SK-N-MC (cell line): ENCODE measurements at regions not wholly inside any gene's neighbourhood (a gene's known extent, or its start where the extent isn't known, plus 50 kb on each side); places are given as distances from the start of the nearest gene placed in this dataset.

ENCODE experiments used
- DNase-seq: peaks from one replicate; pipeline ENCODE4 v3.0.0-alpha.2; 2011; ENCODE audit warnings: low read depth, low spot score
- H3K27ac ChIP-seq: fragments of 200-600 bp; sonication (generic); 2 replicates; pipeline ENCODE4 v1.5.1; 2016; ENCODE audit warnings: mixed run types
- H3K36me3 ChIP-seq: fragments of 200-600 bp; sonication (generic); 2 replicates; pipeline ENCODE4 v1.6.1; 2017; ENCODE audit warnings: antibody characterized with exemption, low read length, mixed read lengths; ENCODE audit not compliant: insufficient read depth
- H3K4me3 ChIP-seq: fragments of 200-600 bp; sonication (generic); 2 replicates; pipeline ENCODE4 v1.5.1; 2016
- H3K9ac ChIP-seq: fragments of 200-600 bp; sonication (generic); 2 replicates; pipeline ENCODE4 v1.8.0; 2017; ENCODE audit warnings: mixed run types, mixed read lengths; ENCODE audit not compliant: insufficient read length
- H3K9me3 ChIP-seq: fragments of 200-600 bp; sonication (generic); 2 replicates; pipeline ENCODE4 v1.6.1; 2017; ENCODE audit warnings: low read depth, mild to moderate bottlenecking, antibody characterized with exemption, low read length, moderate library complexity, mixed read lengths
- EZH2 ChIP-seq: fragments of 200-600 bp; sonication (generic); IDR thresholded peaks from one replicate; pipeline ENCODE4 v1.6.1; 2017; ENCODE audit warnings: antibody characterized with exemption
- FOXP2 ChIP-seq: optimal IDR thresholded peaks from 2 replicates; pipeline ENCODE3; 2011; ENCODE audit warnings: mild to moderate bottlenecking, moderate library complexity; ENCODE audit not compliant: insufficient read depth; ENCODE audit errors: extremely low read length, control extremely low read depth
- POLR2AphosphoS5 ChIP-seq: IDR thresholded peaks from 2 replicates; pipeline ENCODE4 v1.6.1; 2012; ENCODE audit warnings: mild to moderate bottlenecking, low read depth, low read length, borderline replicate concordance

- Histone ChIP-seq H3K4me3 (no peak overlapping the region), H3K27ac (no peak overlapping the region), H3K9ac (no peak overlapping the region), H3K36me3 (no peaks in the 10 kb centered on the region), H3K9me3 (no peaks in the 10 kb centered on the region)
- no peak for DNase-seq
- TF ChIP-seq POLR2AphosphoS5, result no peak
- no peak for TF ChIP-seq EZH2
- TF ChIP-seq FOXP2, result no peak
Measured at GRCh38 chr5:129163810-129164378, 69.3 kb downstream of the ISOC1 start.

DNA sequence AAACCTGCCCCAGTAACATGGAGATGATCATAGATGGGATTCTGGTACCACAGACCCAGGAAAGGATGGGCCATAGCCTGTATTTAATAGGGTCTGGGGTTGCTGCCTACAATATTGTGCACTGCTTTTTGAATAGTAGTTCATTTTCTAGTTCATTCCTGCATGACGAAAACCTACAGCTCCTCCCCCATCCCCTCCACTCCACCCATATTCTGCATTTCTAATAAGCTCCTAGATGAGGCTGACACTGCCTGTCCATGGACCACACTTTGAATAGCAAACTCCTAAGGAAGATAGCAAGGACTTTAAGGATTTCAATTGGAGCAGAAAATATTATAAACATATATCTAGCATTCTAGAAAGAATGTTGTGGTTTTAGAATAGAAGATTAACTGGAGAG lies 75.5 kb downstream of the ISOC1 start:
- no peak overlapping the region for H3K9ac ChIP-seq
- no peak overlapping the region for H3K4me3 ChIP-seq
- no peak for DNase-seq
- no peaks in the 10 kb centered on the region for H3K36me3 ChIP-seq
- TF ChIP-seq EZH2 (no peak), FOXP2 (no peak), POLR2AphosphoS5 (no peak)
- H3K9me3 ChIP-seq, result no peaks in the 10 kb centered on the region
- H3K27ac ChIP-seq, result no peak overlapping the region

DNA sequence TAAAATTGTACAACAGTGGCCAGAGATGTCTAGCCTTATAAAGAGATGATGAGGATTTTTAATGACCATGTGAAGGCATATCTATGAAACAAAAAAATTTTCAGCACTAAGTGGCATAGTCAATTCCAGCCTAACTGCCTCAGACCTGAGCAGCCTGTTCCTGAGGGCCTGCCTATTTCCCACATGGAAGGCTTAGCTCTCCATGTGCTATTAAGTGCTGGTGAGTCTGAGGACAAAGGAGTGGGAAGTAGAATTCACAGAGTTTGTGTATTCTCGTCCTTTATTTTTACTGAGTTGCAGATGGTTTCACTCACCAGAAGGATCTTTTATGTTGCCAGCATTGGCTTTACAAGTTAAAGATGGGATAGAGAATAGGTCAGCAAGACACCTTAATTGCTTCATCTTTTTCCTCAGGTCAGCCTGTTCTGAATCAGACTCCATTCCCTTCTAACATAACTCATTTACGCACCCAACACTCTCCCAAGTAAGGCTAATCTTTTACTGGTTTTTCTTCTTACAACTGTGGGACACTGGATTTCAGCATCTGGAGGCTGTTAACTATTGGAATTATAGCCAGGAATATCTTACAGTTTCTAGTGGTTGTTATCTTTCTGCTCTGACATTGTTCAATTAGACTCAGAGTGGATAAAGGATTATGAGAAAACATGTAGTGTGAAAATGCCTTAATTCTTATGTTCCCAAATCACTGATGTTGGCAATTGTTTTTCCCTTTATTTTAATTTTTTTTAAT lies 76.8 kb downstream of the ISOC1 start:
- no peak overlapping the region for H3K9ac ChIP-seq
- TF ChIP-seq FOXP2 (no peak), EZH2 (no peak), POLR2AphosphoS5 (no peak)
- H3K9me3 ChIP-seq, result no peaks in the 10 kb centered on the region
- no peak for DNase-seq
- H3K36me3 ChIP-seq, result no peaks in the 10 kb centered on the region
- no peak overlapping the region for H3K27ac ChIP-seq
- H3K4me3 ChIP-seq, result no peak overlapping the region

DNA sequence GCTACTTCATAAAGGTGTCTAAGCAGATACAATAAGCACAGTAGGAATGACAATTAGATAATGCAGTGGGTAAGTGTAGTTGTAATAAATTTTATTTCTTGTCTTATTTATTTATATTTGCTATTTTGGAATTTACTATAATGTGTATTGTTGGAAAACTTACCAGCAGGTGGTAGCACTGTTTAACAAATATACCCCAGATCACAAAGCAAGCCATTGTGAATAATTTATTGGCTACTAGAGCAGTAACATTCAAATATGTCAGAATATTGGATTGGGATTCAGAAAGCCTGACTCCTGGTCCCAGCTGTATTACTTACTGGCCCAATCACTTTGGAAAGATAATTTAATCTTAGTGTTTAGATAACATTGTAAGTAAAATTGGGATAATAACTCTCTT lies 78.0 kb downstream of the ISOC1 start:
- H3K4me3 ChIP-seq, result no peak overlapping the region
- DNase-seq, result no peak
- no peak overlapping the region for H3K9ac ChIP-seq
- no peaks in the 10 kb centered on the region for H3K36me3 ChIP-seq
- H3K9me3 ChIP-seq, result no peaks in the 10 kb centered on the region
- H3K27ac ChIP-seq, result no peak overlapping the region
- TF ChIP-seq FOXP2, result no peak
- no peak for TF ChIP-seq EZH2
- no peak for TF ChIP-seq POLR2AphosphoS5

- H3K36me3 ChIP-seq, result no peaks in the 10 kb centered on the region
- no peak overlapping the region for H3K9ac ChIP-seq
- H3K9me3 ChIP-seq, result no peaks in the 10 kb centered on the region
- no peak overlapping the region for H3K27ac ChIP-seq
- H3K4me3 ChIP-seq, result no peak overlapping the region
- TF ChIP-seq FOXP2 (no peak), POLR2AphosphoS5 (no peak), EZH2 (no peak)
- DNase-seq, result no peak
Measured at GRCh38 chr5:129173771-129174170, 79.2 kb downstream of the ISOC1 start.

- TF ChIP-seq POLR2AphosphoS5 (no peak), EZH2 (no peak)
- Histone ChIP-seq H3K4me3 (no peak overlapping the region), H3K27ac (no peak overlapping the region), H3K9ac (no peak overlapping the region), H3K9me3 (no peaks in the 10 kb centered on the region), H3K36me3 (no peaks in the 10 kb centered on the region)
- DNase-seq, result no peak
Measured at GRCh38 chr5:129174480-129174879, 79.9 kb downstream of the ISOC1 start.

GRCh38 chr5:129177451-129177850 lies 82.9 kb downstream of the ISOC1 start:
- DNase-seq, result no peak
- Histone ChIP-seq H3K9me3 (no peaks in the 10 kb centered on the region), H3K27ac (no peak overlapping the region), H3K9ac (no peak overlapping the region), H3K4me3 (no peak overlapping the region), H3K36me3 (no peaks in the 10 kb centered on the region)
- TF ChIP-seq EZH2, result no peak
- TF ChIP-seq POLR2AphosphoS5, result no peak
- TF ChIP-seq FOXP2, result no peak

- Histone ChIP-seq H3K4me3 (no peak overlapping the region), H3K27ac (no peak overlapping the region), H3K9me3 (no peaks in the 10 kb centered on the region), H3K36me3 (no peaks in the 10 kb centered on the region), H3K9ac (no peak overlapping the region)
- TF ChIP-seq EZH2 (no peak), POLR2AphosphoS5 (no peak), FOXP2 (no peak)
- DNase-seq, result no peak
Measured at GRCh38 chr5:129199308-129199707, 104.8 kb downstream of the ISOC1 start.

DNA sequence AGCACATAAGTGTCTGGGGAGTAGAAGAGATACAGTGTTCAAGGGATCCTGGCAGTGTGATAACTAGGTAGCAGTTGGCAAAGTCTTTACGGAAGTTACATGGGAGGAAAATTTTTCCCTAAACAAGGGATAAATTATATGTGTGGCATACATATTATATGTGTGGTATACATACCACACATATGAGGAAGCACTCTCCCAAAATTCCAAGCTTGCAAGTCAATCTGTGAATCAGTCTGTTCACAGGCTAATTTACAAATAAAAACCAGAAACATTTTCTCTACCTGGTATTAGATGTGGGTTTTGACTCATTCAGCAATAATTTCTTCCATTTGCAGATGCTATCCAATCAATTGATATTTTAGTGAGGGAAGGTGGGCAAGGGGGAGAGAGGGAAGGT lies 110.0 kb downstream of the ISOC1 start:
- no peak for DNase-seq
- H3K9me3 ChIP-seq, result no peaks in the 10 kb centered on the region

More for the DNA sequence above, 110.0 kb downstream of the ISOC1 start:
- no peak for TF ChIP-seq FOXP2
- Histone ChIP-seq H3K27ac (no peak overlapping the region), H3K4me3 (no peak overlapping the region), H3K9ac (no peak overlapping the region), H3K36me3 (no peaks in the 10 kb centered on the region)
